OCI-LY7 (cell line): ENCODE measurements at regions not wholly inside any gene's neighbourhood (a gene's known extent, or its start where the extent isn't known, plus 50 kb on each side); places are given as distances from the start of the nearest gene placed in this dataset.

ENCODE experiments used
- EZH2phosphoT487 ChIP-seq: fragments of 200-600 bp; sonication (generic); IDR thresholded peaks from 2 replicates; pipeline ENCODE4 v1.6.1; 2018; ENCODE audit warnings: low read depth, borderline replicate concordance, mild to moderate bottlenecking, mixed run types, antibody characterized with exemption, low read length, moderate library complexity, mixed read lengths
- TF ChIP-seq, protein P1 (sequence below): fragments of 200-600 bp; sonication (generic); conservative IDR thresholded peaks from 2 replicates; pipeline ENCODE4 v1.5.1; 2014; ENCODE audit warnings: mild to moderate bottlenecking, antibody characterized with exemption, low read length, moderate library complexity, mixed read lengths

DNA sequence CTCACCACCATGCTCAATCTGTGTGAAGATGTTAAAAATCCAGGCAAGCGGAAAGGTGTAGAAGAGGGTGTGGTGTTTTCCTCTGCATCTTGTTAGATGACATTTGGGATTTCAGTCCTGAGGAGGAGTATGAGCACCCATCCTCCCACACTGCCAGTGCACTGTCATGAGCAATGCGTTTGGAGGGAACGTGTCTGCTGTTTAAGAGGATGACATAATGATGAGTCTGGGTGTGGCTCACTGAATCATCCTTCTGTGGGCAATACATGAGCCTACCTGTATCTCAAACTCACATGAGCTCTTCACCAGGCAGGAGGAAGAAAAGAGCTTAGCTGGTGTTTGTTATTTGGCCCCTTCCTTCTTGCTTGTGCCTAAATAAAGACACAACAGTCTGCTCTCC is 67.9 kb upstream of the ARX start:
- TF ChIP-seq, protein P1, sequence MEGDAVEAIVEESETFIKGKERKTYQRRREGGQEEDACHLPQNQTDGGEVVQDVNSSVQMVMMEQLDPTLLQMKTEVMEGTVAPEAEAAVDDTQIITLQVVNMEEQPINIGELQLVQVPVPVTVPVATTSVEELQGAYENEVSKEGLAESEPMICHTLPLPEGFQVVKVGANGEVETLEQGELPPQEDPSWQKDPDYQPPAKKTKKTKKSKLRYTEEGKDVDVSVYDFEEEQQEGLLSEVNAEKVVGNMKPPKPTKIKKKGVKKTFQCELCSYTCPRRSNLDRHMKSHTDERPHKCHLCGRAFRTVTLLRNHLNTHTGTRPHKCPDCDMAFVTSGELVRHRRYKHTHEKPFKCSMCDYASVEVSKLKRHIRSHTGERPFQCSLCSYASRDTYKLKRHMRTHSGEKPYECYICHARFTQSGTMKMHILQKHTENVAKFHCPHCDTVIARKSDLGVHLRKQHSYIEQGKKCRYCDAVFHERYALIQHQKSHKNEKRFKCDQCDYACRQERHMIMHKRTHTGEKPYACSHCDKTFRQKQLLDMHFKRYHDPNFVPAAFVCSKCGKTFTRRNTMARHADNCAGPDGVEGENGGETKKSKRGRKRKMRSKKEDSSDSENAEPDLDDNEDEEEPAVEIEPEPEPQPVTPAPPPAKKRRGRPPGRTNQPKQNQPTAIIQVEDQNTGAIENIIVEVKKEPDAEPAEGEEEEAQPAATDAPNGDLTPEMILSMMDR: no peak
- no peak for TF ChIP-seq EZH2phosphoT487
